Activated naive CD4-positive, alpha-beta T cell (primary cell): ENCODE measurements at regions not wholly inside any gene's neighbourhood (a gene's known extent, or its start where the extent isn't known, plus 50 kb on each side); places are given as distances from the start of the nearest gene placed in this dataset.
"Not testable (repeated sequence)": the region's sequence is repeated elsewhere in the genome, so short reads cannot be mapped to it uniquely, and the experiment has no call there.

Source experiments
- DNase-seq, 4 experiments: peaks; one replicate each; lab custom pipeline; 2025; lab: John Stamatoyannopoulos, UW

DNA sequence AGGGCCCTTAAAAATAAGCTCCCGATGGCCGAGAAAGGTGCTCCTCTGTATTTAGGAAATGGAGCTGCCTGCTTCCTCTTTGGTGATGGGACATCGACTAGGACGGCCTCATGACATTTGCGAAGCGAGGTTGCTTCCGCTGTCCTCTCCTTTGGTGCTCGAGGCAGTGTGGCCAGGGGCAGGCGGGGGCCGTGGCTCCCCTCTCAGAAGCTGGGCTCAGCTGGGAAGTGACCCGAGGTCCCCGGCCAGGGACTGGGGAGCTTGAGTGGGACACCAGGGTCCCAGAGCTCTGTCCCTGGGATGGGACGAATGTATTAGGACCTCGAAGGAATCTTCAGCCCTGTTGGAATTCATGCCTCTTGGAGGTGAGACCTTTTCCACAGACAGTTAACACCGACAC lies 151.1 kb downstream of the CTTN start:
- no peak for DNase-seq

DNA sequence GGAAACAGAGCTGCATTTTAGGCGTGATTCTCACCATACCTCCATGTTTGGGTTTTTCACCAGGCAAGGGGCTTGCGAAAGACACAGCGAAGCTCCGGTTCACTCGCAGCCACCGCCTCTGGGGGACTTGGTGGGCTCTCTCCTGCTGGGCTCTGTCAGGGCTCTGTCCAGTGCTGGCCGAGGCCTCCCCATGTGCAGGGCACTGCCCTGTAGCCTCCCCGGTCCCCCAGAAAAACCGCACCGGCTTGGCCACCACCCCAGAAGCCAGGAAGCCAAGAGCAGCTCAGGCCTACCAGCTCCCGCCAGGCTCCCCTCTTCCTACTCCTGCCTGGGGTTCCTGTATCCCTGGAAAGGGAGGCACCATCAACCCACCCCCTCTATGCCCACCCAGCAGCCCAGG lies 151.5 kb downstream of the CTTN start:
- no peak for DNase-seq

DNA sequence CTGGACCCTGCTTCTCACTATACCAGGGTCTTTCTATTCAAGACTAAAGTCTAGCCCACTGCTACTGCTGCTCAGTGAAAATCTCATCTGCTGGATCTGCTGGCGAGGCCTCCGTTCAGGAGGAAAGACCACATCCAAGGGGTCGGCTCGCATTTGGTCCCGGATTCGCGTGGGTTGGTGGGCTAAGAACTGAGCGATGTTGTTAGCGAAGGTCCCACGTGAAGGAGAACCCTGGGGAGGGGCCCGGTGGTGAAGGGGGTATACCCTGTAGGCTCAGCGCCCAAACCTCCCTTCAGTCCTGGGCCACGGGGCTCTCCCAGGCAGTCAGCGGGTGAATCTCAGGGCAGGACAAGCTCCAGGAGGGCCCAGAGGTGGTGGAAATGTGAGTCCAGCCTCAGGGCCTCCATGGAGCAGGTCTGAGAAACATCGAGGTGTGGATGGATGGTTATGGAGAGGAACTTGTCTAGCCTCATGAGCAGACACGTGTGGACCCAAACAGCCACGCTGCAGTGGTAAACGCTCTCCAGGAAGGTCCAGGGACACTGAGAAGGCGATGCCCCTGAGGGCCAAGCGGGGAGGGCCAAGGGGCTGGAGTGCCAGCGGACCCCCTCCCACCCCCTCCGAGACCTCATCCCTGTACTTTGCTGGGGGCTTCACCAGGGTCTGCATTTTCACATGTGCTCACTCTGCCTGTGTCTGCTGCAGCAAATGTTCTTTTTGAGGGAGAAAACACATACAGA lies 152.3 kb downstream of the CTTN start:
- no peak for DNase-seq

DNA sequence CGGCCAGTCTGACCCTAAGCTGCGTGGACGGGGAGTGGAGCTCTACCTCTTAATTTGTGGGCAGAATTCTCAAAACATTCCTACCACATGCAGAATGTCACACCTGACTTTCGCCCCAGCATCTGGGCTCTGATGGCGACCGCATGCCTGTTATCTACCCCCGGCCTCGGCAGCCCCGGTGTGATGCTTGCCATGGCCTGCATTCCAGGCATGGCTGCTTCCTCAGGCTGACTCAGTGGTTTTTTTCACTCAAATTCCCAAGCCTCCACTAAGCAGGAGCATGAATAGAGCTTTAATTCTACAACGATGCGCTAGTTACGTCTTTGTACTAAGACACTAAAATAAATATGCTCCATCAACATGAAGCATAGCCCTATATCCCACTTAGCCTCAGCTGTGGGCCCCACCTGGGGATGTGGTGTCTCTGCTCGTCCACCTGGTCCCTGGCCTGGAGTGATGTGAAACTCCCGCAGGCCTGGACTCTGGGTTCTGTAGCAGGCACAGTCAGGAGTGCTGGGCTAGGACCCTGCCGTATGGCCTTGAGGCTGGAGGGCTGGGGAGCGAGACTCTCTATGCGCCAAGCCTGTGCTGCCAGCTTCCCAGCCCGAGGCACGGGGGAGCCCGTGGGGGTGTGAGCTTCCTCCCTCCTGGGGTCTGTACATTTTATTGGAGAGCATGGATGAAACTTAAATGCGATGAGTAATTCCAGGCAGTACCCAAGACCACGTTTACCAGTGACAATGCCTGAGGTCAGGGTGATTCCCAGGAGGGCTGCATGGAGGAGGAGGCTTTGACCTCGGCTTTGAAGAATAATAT lies 153.2 kb downstream of the CTTN start:
- no peak for DNase-seq

DNA sequence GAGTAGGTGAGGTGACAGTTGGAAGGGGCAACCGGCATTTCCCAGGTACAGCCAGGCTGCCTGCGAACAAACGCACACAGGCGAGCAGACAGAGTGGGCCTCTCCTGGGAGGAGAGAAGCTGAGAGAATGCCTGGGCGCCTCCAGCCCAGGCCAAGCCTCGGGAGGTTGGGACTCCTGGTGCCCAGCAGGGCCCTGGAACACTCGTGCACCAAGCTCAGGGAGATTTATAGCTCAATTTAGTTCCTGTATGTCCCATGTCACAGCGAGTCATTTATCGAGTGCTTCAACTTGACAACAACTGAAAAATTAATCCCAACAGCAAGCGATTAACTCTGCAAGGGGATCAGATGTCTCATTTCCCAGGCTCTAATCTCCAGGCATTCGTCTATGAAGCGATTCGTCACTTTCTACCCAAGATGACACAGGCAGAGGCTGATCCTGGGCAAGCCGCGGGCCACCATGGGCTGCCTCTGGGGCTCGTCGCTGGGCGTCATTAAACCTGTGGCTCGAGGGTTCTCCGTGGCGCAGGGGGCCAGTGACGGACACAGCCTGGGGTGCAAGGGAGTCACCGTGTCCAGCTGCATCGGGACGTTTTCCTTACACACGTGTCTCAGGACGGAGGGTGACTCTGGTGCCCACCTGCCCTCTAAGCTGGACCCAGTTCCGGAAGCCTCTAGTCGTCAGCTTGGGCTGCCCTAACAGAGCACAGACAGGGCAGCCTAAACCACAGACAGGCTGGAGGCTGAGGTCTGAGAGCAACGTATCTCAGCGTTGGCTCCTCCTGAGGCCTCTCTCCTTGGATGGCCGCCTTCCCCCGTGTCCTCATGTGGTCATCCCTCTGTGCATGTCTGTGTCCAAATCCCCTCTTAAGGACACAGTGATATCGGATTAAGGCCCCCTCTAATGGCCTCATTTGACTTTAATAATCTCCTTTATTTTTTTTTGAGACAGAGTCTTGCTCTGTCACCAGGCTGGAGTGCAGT lies 154.1 kb downstream of the CTTN start:
- DNase-seq = no peak

DNA sequence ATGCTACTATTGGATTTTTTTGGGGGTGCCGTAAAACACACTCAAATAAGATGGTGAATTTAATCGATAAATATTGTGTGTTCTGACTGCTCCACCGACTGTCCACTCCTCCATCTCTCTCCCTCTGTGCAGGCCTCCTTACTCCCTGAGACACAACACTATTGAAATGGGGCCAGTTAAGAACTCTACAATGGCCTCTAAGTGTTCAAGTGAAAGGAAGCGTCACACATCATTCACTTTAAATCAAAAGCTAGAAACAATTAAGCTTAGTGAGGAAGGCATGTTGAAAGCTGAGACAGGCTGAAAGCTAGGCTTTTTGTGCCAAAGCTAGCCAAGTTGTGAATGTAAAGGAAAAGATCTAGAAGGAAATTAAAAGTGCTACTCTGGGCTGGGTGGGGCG lies 156.7 kb downstream of the CTTN start:
- DNase-seq = no peak

DNA sequence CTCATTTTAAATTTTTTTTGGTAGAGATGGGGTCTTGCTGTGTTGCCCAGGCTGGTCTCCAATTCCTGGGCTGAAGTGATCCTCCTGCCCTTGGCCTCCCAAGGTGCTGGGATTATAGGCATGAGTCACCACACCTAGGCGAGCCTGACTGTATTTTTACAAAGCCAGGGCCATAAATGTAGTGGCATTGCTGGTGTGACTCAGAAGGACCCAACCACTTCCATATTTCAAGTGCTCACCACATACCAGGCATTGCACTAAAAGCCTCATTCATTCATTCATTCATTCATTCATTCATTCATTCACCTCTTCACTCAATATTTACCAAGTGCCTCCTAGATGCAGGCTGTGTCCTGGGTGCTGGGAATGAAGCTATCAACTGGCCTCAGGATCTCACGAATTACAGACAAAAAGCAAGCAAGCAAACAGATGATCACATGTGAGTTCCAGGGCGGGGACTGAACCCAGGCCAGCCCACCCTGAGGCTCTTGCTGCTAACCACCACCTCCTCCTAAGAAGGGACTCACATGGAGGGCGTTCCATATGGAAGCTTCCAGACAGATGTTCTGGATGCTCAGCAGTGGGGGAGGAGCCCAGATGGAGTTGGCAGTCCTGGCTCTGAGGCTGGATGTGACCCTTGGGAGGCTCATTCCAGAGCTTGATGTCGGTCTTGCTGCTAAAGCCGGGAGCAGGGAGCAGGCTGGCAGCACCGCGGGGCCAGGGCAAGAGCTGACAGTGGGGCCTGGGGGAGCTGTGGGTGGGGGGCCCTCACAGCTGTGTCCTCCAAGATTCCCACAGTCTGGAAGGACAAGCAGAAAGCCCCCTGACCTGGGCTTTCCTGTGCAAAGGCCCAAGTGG lies 158.8 kb downstream of the CTTN start:
- no peak for DNase-seq

DNA sequence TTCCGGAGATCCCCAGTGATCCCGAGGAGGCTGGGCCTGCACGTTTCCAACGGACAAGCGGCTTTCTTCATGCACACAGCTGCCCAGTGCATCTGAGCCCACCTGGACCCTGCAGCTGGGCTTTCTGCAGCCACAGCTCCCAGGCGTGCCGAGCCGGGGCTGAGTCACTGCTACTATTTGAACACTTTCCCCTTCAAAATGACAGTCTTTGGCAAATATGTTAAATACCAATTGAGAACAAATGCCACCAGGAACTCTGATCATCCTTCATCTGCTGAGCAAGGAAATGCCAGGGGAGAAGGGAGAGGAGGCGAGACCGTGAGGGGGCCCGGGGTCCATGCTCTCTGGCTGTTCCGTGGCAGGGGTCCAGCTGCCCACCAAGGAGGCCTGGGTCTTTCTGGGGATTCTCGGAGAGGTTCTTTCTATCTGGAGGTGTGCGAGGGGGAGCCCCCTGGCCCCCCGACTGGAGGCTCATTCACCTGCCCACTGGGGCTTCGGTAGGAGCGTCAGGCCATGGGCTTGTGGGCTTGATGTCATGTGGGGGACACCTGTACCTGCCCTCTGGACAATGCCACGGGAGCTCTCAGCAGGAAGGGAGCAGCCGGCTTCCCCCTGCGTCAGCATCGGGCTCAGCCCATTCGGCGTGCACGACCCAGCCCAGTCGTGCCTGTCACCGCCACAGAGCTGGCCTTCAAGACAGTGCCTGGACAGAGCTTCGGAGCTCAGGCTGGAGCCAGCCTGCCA lies 159.6 kb downstream of the CTTN start:
- no peak for DNase-seq

DNA sequence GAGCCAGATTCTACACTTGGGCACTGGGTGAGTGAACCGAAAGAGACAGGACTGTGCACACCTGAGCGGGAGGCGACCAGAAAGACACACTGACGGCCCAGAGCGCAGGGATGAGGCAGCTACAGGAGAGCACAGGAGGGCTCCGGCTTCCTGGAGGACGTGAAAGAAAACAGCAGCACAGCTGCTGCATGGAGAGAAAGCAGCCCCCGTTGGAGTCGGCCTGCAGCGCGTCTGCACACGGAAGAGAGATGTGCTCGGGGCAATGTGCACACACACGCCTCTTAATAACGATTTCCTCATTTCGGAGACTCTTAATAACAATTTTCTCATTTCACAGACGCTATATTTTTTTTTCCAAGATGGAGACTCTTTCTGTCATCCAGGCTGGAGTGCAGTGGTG lies 160.4 kb downstream of the CTTN start:
- no peak for DNase-seq

DNA sequence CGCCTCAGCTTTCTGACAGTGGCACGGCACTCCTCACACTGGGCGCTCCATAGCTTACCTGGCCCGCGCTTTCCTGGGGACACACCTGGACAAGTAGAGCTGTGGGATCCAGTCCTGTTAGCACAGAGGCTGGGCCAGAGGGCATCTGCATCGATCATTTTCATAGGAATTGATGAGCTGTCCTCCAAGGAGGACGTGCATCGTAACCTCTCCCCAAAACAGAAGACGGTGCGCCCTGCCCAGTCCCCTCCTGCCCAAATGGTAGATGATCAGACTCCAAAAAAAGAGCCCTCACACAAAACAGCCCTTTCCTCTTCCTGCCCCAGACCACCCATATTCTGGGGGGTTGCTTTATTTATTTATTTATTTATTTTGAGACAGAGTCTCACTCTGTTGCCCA lies 161.2 kb downstream of the CTTN start:
- DNase-seq = no peak

DNA sequence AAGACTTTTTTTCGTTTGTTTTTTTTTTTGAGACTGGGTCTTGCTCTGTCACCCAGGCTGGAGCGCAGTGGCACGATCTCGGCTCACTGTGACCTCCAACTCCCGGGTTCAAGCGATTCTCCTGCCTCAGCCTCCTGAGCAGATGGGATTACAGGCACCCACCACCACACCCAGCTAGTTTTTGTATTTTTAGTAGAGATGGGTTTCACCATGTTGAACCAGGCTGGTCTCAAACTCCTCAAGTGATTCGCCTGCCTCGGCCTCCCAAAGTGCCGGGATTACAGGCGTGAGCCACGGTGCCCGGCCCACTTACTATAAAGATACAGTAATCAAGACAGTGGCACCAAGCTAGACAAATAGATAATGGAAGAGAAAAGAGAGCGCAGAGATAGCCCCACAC lies 162.3 kb downstream of the CTTN start:
- not testable (repeated sequence) for DNase-seq

DNA sequence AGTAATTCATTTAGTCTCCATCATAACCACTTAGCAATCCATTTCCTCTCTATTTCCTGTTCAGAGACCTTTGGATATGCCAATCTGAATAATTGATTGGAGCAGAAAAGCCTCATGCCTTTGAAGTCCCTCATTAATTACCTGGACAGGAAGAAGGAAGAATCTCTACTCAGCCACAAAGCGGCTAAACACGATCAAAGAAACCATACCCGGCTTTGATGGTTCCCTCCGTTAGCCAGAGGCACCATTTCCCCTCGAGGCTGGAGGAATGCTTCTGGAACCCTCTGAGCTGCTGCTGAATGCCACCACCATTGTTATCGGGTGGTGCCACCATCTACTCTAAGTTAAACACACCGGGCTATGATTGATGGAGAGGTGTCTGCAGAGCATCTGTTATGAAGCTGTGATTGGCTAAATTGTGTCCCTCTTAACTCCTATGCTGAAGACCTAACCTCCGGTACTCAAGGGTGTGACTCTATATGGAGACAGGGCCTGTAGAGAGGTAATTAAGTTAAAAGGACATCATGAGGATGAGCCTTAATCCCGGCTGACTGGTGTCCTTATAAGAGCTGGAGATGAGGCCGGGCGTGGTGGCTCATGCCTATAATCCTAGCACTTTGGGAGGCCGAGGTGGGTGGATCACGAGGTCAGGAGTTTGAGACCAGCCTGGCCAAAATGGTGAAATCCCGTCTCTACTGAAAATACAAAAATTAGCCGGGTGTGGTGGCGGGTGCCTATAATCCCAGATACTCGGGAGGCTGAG lies 168.6 kb downstream of the CTTN start:
- DNase-seq = no peak

GRCh38 chr11:70567680-70568034 lies 169.3 kb downstream of the CTTN start:
- DNase-seq = no peak

- no peak for DNase-seq
These were observed 169.9 kb downstream of the CTTN start for GRCh38 chr11:70568035-70568813.

DNA sequence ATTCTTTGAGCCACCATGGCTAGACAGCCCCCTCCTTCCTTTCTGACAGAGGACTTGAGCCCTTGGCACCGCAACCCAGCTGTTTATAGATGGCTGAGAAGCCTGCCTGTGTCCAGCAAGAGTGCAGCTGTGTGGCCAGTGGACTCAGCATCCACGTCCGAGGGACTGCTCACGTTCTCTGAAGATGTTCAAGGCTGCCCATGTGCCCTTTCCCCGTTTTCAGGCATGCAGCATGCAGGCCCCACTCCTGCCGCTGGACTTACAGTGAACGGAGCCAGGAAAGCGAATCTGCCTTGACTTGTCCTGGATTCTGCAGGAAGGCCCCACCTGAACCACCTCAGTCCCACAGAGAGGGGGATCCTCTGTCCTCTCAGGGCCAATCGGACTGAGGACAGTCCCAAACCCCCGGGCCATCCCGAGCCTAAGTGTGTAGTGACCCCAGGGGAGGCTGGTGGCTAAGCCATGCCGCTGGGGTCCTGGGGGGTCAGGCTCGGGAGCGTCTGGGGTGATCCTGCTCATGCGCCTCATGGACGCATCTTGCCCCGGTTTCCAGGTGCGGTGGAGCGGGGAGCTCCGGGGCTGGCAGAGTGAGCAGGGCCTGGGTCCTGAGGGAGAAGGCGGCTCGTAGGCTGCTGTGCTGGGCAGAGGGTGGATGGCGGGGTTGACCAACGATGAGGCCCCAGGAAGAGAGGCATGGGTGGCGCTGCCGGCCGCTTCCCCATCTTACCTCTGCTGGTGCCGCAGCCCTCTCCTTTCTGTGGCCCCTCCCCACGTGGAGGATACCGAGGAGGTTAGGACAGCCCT lies 170.7 kb downstream of the CTTN start:
- no peak for DNase-seq

DNA sequence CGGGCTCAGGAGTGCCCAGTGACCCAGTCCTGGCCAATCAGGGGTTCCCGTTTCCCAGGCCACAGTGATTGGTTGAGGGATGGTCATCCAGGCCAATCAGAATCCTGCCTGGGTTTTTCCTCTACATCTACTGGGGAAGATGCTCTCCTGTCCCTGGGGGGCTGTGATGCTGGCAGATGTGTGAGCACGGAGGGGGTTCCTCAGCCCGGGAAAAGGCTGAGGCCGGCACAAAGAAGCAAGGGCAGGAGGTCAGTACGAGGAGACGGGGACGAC lies 171.2 kb downstream of the CTTN start:
- DNase-seq = no peak

- no peak for DNase-seq
These were observed 171.8 kb downstream of the CTTN start for GRCh38 chr11:70569996-70570692.
